ENCODE measurements at regions not wholly inside any gene's neighbourhood (a gene's known extent, or its start where the extent isn't known, plus 50 kb on each side); places are given as distances from the start of the nearest gene placed in this dataset.

- BruUV-seq (replicated peaks): no TSS peak
- no peak overlapping the region for H2AFZ ChIP-seq (ENCODE audit: low read length)
- POLR2A ChIA-PET: no interaction called here
- intact Hi-C loops (cut with micrococcal nuclease; ENCODE audit: unreplicated experiment): no loop called here
- no peak for FAIRE-seq
- H3K27me3 ChIP-seq (ENCODE audit: control insufficient read depth in 1 of 2, insufficient read depth in 2 of 2, low read length in 2 of 2): no peaks in the 10 kb centered on the region
- ATAC-seq: no peak
- in situ Hi-C loops (cut with HindIII; ENCODE audit: extremely low pct_ligation_motif_present, low pct_unique_long_range_greater_than_20kb): no loop called here
- no peak for TF ChIP-seq NFATC3 (CRISPR knock-in tag; IDR thresholded peaks at IDR 0.05)
- no peak for TF ChIP-seq NR2C2 (CRISPR knock-in tag; IDR thresholded peaks at IDR 0.05; ENCODE audit: borderline replicate concordance)
- TF ChIP-seq GTF2F1 (IDR thresholded peaks at IDR 0.05; ENCODE audit: low read length): no peak
- TF ChIP-seq ZNF841 (CRISPR knock-in tag; IDR thresholded peaks at IDR 0.05; ENCODE audit: borderline replicate concordance): no peak
- TF ChIP-seq HOXA5 (CRISPR knock-in tag; IDR thresholded peaks at IDR 0.05): no peak
- no peak for TF ChIP-seq NRL (CRISPR knock-in tag; IDR thresholded peaks at IDR 0.05; ENCODE audit: borderline replicate concordance)
- TF ChIP-seq MXD4 (CRISPR knock-in tag; IDR thresholded peaks at IDR 0.05): no peak
- no peak for TF ChIP-seq BATF2 (CRISPR knock-in tag; IDR thresholded peaks at IDR 0.05)
- no peak for TF ChIP-seq GMEB1 (CRISPR knock-in tag; IDR thresholded peaks at IDR 0.05; ENCODE audit: borderline replicate concordance)
- TF ChIP-seq NPAS2 (CRISPR knock-in tag; IDR thresholded peaks at IDR 0.05; ENCODE audit: borderline replicate concordance): no peak
- no peak for TF ChIP-seq FOXO1 (CRISPR knock-in tag; IDR thresholded peaks at IDR 0.05)
- no peak for TF ChIP-seq RNF219 (CRISPR knock-in tag; IDR thresholded peaks at IDR 0.05)
- TF ChIP-seq ZNF549 (CRISPR knock-in tag; IDR thresholded peaks at IDR 0.05): no peak
- TF ChIP-seq HNF4A (CRISPR knock-in tag; IDR thresholded peaks at IDR 0.05): no peak
- H3K36me3 ChIP-seq (replicated peaks in 1 of 2; ENCODE audit: control insufficient read depth in 1 of 2, insufficient read depth in 2 of 2, low read length in 2 of 2): no peaks in the 10 kb centered on the region
- no peak for DNase-seq (ENCODE audit: low spot score)
- CTCF ChIA-PET (ENCODE audit: low intra/inter-chr PET ratio, low total read pairs): no interaction called here
- no peaks in the 10 kb centered on the region for H3K9me3 ChIP-seq (ENCODE audit: low read length)
- H3K4me2 ChIP-seq (ENCODE audit: low read depth, low read length): no peak overlapping the region
- H3K9ac ChIP-seq (ENCODE audit: insufficient read depth, low read depth, low read length): no peak overlapping the region
- no peaks in the 10 kb centered on the region for H4K20me1 ChIP-seq (ENCODE audit: insufficient read depth, low read length)
- H3K79me2 ChIP-seq (ENCODE audit: insufficient read depth, low read length): no peaks in the 10 kb centered on the region
- no peak overlapping the region for H3K27ac ChIP-seq (ENCODE audit: extremely low read length, insufficient read depth, low read length)
- H3K4me3 ChIP-seq (replicated peaks in 1 of 3; ENCODE audit: insufficient read depth in 1 of 3, low read depth in 2 of 3, low read length in 3 of 3): no peak overlapping the region
- no peaks in the 10 kb centered on the region for H3K4me1 ChIP-seq (ENCODE audit: insufficient read depth, low read length)
Observed at GRCh38 chrY:3041985-3042384, 106.8 kb downstream of the ZFY start.
